SK-N-SH (cell line): ENCODE measurements at regions not wholly inside any gene's neighbourhood (a gene's known extent, or its start where the extent isn't known, plus 50 kb on each side); places are given as distances from the start of the nearest gene placed in this dataset.
A peak's percentile ranks its signal among the peaks of the same experiment; 100 is the strongest.

Experiments used
- CTCF ChIA-PET: fragments of 300-600, 350-600 bp; formaldehyde crosslinking; extraction: SDS; loops from one replicate; lab custom pipeline; 2021; lab: Yijun Ruan, JAX
- POLR2A ChIA-PET: fragments of 350-600 bp; sonication (Branson Sonifier 250); formaldehyde crosslinking; extraction: SDS; loops from one replicate; lab custom pipeline; 2020; ENCODE audit warnings: antibody characterized with exemption, inconsistent platforms; lab: Yijun Ruan, JAX
- DNase-seq: peaks from one replicate; pipeline ENCODE4 v3.0.0; 2012
- H2AFZ ChIP-seq: fragments of 200-600 bp; sonication (generic); 2 replicates; pipeline ENCODE4 v1.8.1; 2016; ENCODE audit warnings: antibody characterized with exemption, mild to moderate bottlenecking, low read depth
- H3F3A ChIP-seq: fragments of 200-600 bp; sonication (generic); replicated peaks from 2 replicates; pipeline ENCODE3; 2016; ENCODE audit warnings: antibody characterized with exemption, mild to moderate bottlenecking; ENCODE audit not compliant: insufficient read depth
- H3K27ac ChIP-seq, 2 experiments: fragments of 200-500 bp in 1 of 2; fragments of 200-600 bp in 1 of 2; sonication (Bioruptor generic) in 1 of 2; sonication (generic), shearing (Covaris generic) in 1 of 2; 2 replicates each; pipeline versions ENCODE4 v1.5.1 to v1.6.1; 2014 to 2016; ENCODE audit warnings: low read depth in 2 of 2, inconsistent platforms in 1 of 2, low read length in 1 of 2, mild to moderate bottlenecking in 1 of 2, mixed read lengths in 1 of 2
- H3K27me3 ChIP-seq: fragments of 200-600 bp; sonication (generic), shearing (Covaris generic); 2 replicates; pipeline ENCODE4 v1.6.1; 2016; ENCODE audit warnings: mixed run types; ENCODE audit not compliant: insufficient read depth
- H3K36me3 ChIP-seq, 2 experiments: fragments of 200-500 bp in 1 of 2; fragments of 200-600 bp in 1 of 2; sonication (Bioruptor generic) in 1 of 2; sonication (generic) in 1 of 2; replicated peaks in 1 of 2; 2 replicates each; pipeline versions ENCODE3 to v1.5.1; 2014 to 2016; ENCODE audit warnings: low read length in 1 of 2, mild to moderate bottlenecking in 1 of 2; ENCODE audit not compliant: insufficient read depth in 2 of 2, control insufficient read depth in 1 of 2
- H3K4me1 ChIP-seq, 2 experiments: fragments of 200-500 bp in 1 of 2; fragments of 200-600 bp in 1 of 2; sonication (Bioruptor generic) in 1 of 2; sonication (generic), shearing (Covaris generic) in 1 of 2; 2 replicates each; pipeline versions ENCODE4 v1.5.1 to v1.6.1; 2014 to 2016; ENCODE audit warnings: low read depth in 1 of 2, low read length in 1 of 2, mixed run types in 1 of 2; ENCODE audit not compliant: insufficient read depth in 2 of 2, control insufficient read depth in 1 of 2
- H3K4me2 ChIP-seq: fragments of 200-600 bp; sonication (generic), shearing (Covaris generic); 2 replicates; pipeline ENCODE4 v1.6.1; 2017; ENCODE audit warnings: mixed run types
- H3K4me3 ChIP-seq, 2 experiments: fragments of 200-500 bp in 1 of 2; fragments of 200-600 bp in 1 of 2; sonication (Bioruptor generic) in 1 of 2; sonication (generic), shearing (Covaris generic) in 1 of 2; 2 replicates each; pipeline versions ENCODE4 v1.5.1 to v1.8.1; 2014 to 2016; ENCODE audit warnings: low read depth in 2 of 2, inconsistent platforms in 1 of 2, low read length in 1 of 2, mild to moderate bottlenecking in 1 of 2, mixed read lengths in 1 of 2, moderate library complexity in 1 of 2
- H3K79me2 ChIP-seq: fragments of 200-600 bp; sonication (generic); 2 replicates; pipeline ENCODE4 v1.8.1; 2017; ENCODE audit warnings: mild to moderate bottlenecking; ENCODE audit not compliant: insufficient read depth
- H3K9ac ChIP-seq: fragments of 200-600 bp; sonication (generic); 2 replicates; pipeline ENCODE4 v1.6.1; 2017; ENCODE audit warnings: mixed run types
- H3K9me2 ChIP-seq: fragments of 200-600 bp; sonication (generic); 2 replicates; pipeline ENCODE4 v1.6.1; 2017; ENCODE audit warnings: mixed run types
- H3K9me3 ChIP-seq: fragments of 200-600 bp; sonication (generic); 2 replicates; pipeline ENCODE4 v1.6.1; 2017; ENCODE audit warnings: mixed run types, mild to moderate bottlenecking, moderate library complexity
- H4K20me1 ChIP-seq: fragments of 200-600 bp; sonication (generic); 2 replicates; pipeline ENCODE4 v1.6.1; 2017; ENCODE audit warnings: mild to moderate bottlenecking, mixed run types; ENCODE audit not compliant: insufficient read depth
- CTCF ChIP-seq: fragments of 200-600 bp; sonication (generic); IDR thresholded peaks from 2 replicates; pipeline ENCODE4 v1.6.1; 2017; ENCODE audit warnings: antibody characterized with exemption, mild to moderate bottlenecking, moderate library complexity
- ELF1 ChIP-seq: IDR thresholded peaks from 2 replicates; pipeline ENCODE4 v1.4.0; 2012
- EZH2phosphoT487 ChIP-seq: fragments of 200-600 bp; sonication (generic); IDR thresholded peaks from 2 replicates; pipeline ENCODE4 v1.6.1; 2017; ENCODE audit warnings: low read depth, mixed run types, mild to moderate bottlenecking, antibody characterized with exemption, moderate library complexity, borderline replicate concordance
- FOXM1 ChIP-seq: IDR thresholded peaks from 2 replicates; pipeline ENCODE4 v1.4.0; 2012; ENCODE audit warnings: low read depth, mild to moderate bottlenecking
- GABPA ChIP-seq: IDR thresholded peaks from 2 replicates; pipeline ENCODE4 v1.4.0; 2012; ENCODE audit warnings: low read depth, mild to moderate bottlenecking
- JUND ChIP-seq: IDR thresholded peaks from 2 replicates; pipeline ENCODE4 v1.4.0; 2012
- MEF2A ChIP-seq: IDR thresholded peaks from 2 replicates; pipeline ENCODE4 v1.4.0; 2012; ENCODE audit warnings: low read depth, borderline replicate concordance
- NFIC ChIP-seq: IDR thresholded peaks from 2 replicates; pipeline ENCODE4 v1.4.0; 2012; ENCODE audit warnings: borderline replicate concordance
- NRF1 ChIP-seq: IDR thresholded peaks from 2 replicates; pipeline ENCODE4 v1.6.1; 2012; ENCODE audit warnings: low read depth, mild to moderate bottlenecking, low read length
- POLR2AphosphoS5 ChIP-seq: IDR thresholded peaks from 2 replicates; pipeline ENCODE4 v1.6.1; 2012; ENCODE audit warnings: low read depth, low read length
- REST ChIP-seq: IDR thresholded peaks from 2 replicates; pipeline ENCODE4 v1.6.1; 2012; ENCODE audit warnings: mild to moderate bottlenecking, low read depth, low read length, moderate library complexity
- RFX5 ChIP-seq: IDR thresholded peaks from 2 replicates; pipeline ENCODE4 v1.6.1; 2012; ENCODE audit warnings: mild to moderate bottlenecking, improper control_type of control experiment, low read length
- SIN3A ChIP-seq: IDR thresholded peaks from 2 replicates; pipeline ENCODE4 v1.6.1; 2012; ENCODE audit warnings: low read depth, mild to moderate bottlenecking, low read length, moderate library complexity, borderline replicate concordance
- TAF1 ChIP-seq: IDR thresholded peaks from 2 replicates; pipeline ENCODE4 v1.6.1; 2012; ENCODE audit warnings: low read depth, mild to moderate bottlenecking, low read length, moderate library complexity, borderline replicate concordance
- TEAD4 ChIP-seq: IDR thresholded peaks from 2 replicates; pipeline ENCODE4 v1.4.0; 2012; ENCODE audit warnings: mild to moderate bottlenecking, borderline replicate concordance; ENCODE audit not compliant: insufficient read depth
- USF1 ChIP-seq: IDR thresholded peaks from 2 replicates; pipeline ENCODE4 v1.4.0; 2012; ENCODE audit warnings: low read depth, borderline replicate concordance
- USF2 ChIP-seq: fragments of 150-350 bp; IDR thresholded peaks from 2 replicates; pipeline ENCODE4 v1.6.1; 2017; ENCODE audit warnings: antibody characterized with exemption, low read length, low read depth, borderline replicate concordance
- YY1 ChIP-seq: IDR thresholded peaks from 2 replicates; pipeline ENCODE4 v1.4.0; 2012; ENCODE audit warnings: low read depth, mild to moderate bottlenecking
- WGBS: methylation state at CpG from one replicate; pipeline ENCODE4 v1.1.6; 2017; ENCODE audit warnings: low lambda C conversion rate; 5-methylcytosine and 5-hydroxymethylcytosine counted together

GRCh38 chr10:20976891-20977290 lies 79.8 kb upstream of the NEBL start:
- Histone ChIP-seq H3K9ac (no peak overlapping the region), H3K9me3 (no peaks in the 10 kb centered on the region), H3K4me1 (peaks cover 0 to 6% of the 10 kb centered on the region in 2 experiments; a peak in 2 of 4 replicates), H3K4me3 (no peak overlapping the region), H3F3A (no peaks in the 10 kb centered on the region)
- no peak for TF ChIP-seq RFX5
- no peak for TF ChIP-seq USF1
- TF ChIP-seq EZH2phosphoT487: no peak
- no peak for TF ChIP-seq CTCF
- TF ChIP-seq NRF1: no peak
- TF ChIP-seq, all 33 proteins: peak for 0
- WGBS: 68% methylated on average over 3 of the region's 3 CpGs
- H3K27ac ChIP-seq: peak overlapping the region in 1 of 2 experiments; percentile 51; a peak in 2 of 4 replicates
- ChIA-PET CTCF (interaction anchor here (2.0 kb wide), 1 partner anchor 14 kb away, joined by 6 read pairs; no protein-coding TSS in a partner anchor), POLR2A (no interaction called here)
- DNase-seq: no peak
- no peaks in the 10 kb centered on the region for H3K27me3 ChIP-seq
- H3K4me2 ChIP-seq: no peak overlapping the region
- no peaks in the 10 kb centered on the region for H3K79me2 ChIP-seq
- H3K36me3 ChIP-seq: no peaks in the 10 kb centered on the region
- H3K9me2 ChIP-seq: no peaks in the 10 kb centered on the region
- no peak overlapping the region for H2AFZ ChIP-seq
- H4K20me1 ChIP-seq: no peaks in the 10 kb centered on the region

- WGBS: 54% methylated on average over 3 of the region's 3 CpGs
- no peaks in the 10 kb centered on the region for H3K9me2 ChIP-seq
- POLR2A ChIA-PET: no interaction called here
- TF ChIP-seq NFIC (no peak), ELF1 (no peak), YY1 (no peak), REST (no peak), SIN3A (no peak), JUND (no peak), CTCF (no peak), TAF1 (no peak), NRF1 (no peak), MEF2A (no peak), FOXM1 (no peak), USF2 (no peak), TEAD4 (no peak), POLR2AphosphoS5 (no peak), RFX5 (no peak), GABPA (no peak)
These were observed 79.3 kb upstream of the NEBL start for GRCh38 chr10:20976390-20976789.

More at GRCh38 chr10:20976390-20976789, 79.3 kb upstream of the NEBL start:
- Histone ChIP-seq H3K4me2 (no peak overlapping the region), H3K79me2 (no peaks in the 10 kb centered on the region), H2AFZ (no peak overlapping the region), H3K27ac (no peak overlapping the region), H3K9ac (no peak overlapping the region), H3K36me3 (no peaks in the 10 kb centered on the region), H3K4me3 (no peak overlapping the region), H3K4me1 (peaks cover 0 to 6% of the 10 kb centered on the region in 2 experiments; a peak in 2 of 4 replicates), H3K9me3 (no peaks in the 10 kb centered on the region), H3F3A (no peaks in the 10 kb centered on the region), H4K20me1 (no peaks in the 10 kb centered on the region), H3K27me3 (no peaks in the 10 kb centered on the region)
- no peak for DNase-seq
- CTCF ChIA-PET: interaction anchor here (0.6 to 2.0 kb wide), 2 partner anchors 13 to 293 kb away, joined by 3 to 6 read pairs; no protein-coding TSS in a partner anchor
